GM10248 (cell line): ENCODE measurements at regions not wholly inside any gene's neighbourhood (a gene's known extent, or its start where the extent isn't known, plus 50 kb on each side); places are given as distances from the start of the nearest gene placed in this dataset.

Experiments used
- CTCF ChIA-PET: fragments of 300-600 bp; sonication (Branson Sonifier 250); formaldehyde crosslinking; extraction: SDS; loops from one replicate; lab custom pipeline; 2021; ENCODE audit warnings: antibody characterized with exemption; lab: Yijun Ruan, JAX
- POLR2A ChIA-PET: fragments of 350-650 bp; sonication (Branson Sonifier 250); formaldehyde crosslinking; extraction: SDS; loops from one replicate; lab custom pipeline; 2020; ENCODE audit warnings: antibody characterized with exemption; lab: Yijun Ruan, JAX
- DNase-seq: peaks from one replicate; pipeline ENCODE4 v3.0.0; 2012; ENCODE audit errors: extremely low spot score
- TF ChIP-seq, protein P1 (sequence below): IDR thresholded peaks from 2 replicates; pipeline ENCODE4 v1.5.1; 2012; ENCODE audit warnings: mild to moderate bottlenecking, low read depth; ENCODE audit errors: extremely low read depth, missing control alignments, control extremely low read depth

DNA sequence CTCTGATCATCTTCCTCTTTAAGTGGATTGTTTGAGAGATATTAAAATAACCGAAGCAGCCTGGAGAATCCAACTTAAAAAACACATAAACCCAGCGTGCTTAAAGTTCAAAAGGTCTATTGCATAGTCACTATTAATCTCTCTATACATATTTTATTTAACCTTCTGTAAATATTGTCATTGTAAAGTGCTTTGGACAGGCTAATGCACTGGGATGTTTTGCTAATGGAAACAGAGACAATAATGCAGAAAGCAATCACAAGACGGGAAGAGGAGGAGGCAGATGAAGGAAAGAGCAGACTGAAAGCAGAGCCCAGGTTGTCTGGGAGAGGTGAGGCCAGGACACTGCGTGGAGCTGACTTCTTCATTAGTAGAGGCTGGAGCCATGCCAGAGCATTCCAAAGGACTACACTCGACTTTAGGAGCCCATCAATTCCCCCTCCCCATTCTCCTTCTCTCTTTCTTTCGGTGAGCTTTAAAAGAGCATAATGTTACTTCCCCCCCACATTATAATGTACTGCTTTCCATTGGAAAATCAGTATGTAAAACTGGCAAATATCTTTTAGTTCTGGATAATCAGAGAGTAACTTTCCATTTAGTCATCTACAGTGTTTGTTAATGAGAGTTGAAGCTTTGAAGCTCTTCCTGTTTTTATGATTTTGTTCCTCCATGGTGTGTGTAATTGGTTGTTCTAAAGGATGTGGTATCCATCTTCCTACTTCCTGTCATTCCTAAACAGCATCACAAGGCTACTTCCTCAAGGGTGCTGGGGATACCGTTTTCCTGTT lies 307.3 kb upstream of the MPDZ start:
- no peak for DNase-seq
- ChIA-PET POLR2A (no interaction called here), CTCF (no interaction called here)
- TF ChIP-seq, protein P1, sequence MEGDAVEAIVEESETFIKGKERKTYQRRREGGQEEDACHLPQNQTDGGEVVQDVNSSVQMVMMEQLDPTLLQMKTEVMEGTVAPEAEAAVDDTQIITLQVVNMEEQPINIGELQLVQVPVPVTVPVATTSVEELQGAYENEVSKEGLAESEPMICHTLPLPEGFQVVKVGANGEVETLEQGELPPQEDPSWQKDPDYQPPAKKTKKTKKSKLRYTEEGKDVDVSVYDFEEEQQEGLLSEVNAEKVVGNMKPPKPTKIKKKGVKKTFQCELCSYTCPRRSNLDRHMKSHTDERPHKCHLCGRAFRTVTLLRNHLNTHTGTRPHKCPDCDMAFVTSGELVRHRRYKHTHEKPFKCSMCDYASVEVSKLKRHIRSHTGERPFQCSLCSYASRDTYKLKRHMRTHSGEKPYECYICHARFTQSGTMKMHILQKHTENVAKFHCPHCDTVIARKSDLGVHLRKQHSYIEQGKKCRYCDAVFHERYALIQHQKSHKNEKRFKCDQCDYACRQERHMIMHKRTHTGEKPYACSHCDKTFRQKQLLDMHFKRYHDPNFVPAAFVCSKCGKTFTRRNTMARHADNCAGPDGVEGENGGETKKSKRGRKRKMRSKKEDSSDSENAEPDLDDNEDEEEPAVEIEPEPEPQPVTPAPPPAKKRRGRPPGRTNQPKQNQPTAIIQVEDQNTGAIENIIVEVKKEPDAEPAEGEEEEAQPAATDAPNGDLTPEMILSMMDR = no peak

DNA sequence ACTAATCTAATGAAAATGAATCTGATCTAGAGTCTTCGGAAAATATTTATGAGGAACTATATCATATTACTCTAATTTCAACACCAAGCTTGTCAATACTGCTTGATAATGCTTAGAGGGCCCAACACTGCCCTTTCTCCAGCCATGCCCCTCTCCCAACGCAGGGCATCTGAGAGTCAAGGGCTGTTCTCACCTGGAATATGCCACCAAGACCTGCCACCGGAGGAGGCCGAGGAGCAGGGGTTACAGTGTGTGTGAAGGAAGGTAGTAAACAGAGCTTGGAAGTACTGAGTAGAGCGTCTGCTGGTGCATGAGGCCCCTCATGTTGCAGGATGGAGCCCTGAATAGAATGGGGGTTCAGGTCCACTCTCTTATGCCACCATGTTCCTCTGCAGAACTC lies 301.3 kb upstream of the MPDZ start:
- TF ChIP-seq, protein P1 = no peak
- no peak for DNase-seq
- CTCF ChIA-PET = no interaction called here

DNA sequence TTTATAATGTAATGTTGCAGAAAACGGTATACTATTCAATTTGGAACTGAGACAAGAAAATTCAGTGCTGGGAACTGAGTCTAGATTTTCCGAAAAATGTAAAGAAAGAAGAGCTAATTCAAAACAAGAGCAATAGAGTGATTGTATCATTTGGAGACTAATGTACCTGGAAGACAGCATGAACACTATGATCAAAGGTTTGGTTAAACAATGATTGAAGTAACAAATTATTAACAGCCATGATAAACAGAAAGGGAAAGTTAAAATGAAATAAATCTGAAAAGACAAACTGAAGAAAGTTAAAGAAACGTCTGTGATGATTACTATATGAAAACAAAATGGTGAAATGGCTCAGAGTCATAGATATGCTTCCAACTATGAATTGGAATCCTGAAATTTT lies 300.6 kb upstream of the MPDZ start:
- TF ChIP-seq, protein P1 = no peak
- no peak for DNase-seq
- ChIA-PET CTCF (interaction anchor here (0.9 kb wide), 1 partner anchor 9 kb away, joined by 3 read pairs; no protein-coding TSS in a partner anchor), POLR2A (no interaction called here)

More for the DNA sequence above, 301.3 kb upstream of the MPDZ start:
- POLR2A ChIA-PET = no interaction called here

DNA sequence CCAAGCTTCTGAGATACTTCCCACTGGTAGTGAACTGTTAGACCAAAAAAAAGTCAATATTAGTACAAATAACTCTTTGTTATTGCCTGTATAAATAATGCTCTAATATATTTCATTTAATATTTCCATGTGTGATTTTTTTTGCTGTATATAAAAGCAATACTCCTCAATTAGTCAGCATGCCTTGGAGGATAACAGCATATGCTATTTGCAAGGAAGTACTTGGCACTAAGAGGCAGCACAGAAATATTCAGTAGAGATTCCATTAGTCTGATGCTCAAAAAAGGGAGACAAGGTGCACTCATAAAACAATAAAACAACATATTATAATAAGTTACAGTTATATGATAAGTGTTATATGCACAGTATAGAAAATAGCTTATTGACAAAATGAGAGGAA lies 296.6 kb upstream of the MPDZ start:
- TF ChIP-seq, protein P1 = no peak
- CTCF ChIA-PET = no interaction called here
- DNase-seq = no peak
- POLR2A ChIA-PET = no interaction called here

DNA sequence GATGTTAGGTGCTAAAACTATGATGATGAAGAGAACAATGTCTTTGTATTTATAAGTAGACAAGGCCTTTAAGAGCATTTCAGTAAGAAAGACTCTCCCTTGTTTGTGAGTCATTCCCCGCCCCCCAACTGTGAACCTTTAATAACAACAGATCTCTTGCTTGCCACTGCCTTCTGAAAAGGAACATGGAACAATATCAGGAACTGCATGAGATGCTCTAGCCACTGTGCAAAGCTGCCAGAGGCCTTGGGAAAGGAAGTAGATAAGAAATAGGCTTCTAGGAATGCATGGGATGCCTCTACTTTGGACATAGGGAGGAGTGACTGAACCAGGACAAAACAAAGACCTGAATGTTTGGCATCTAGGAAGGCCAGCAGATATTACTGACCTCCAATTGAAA lies 296.1 kb upstream of the MPDZ start:
- ChIA-PET CTCF (no interaction called here), POLR2A (no interaction called here)
- TF ChIP-seq, protein P1 = no peak
- no peak for DNase-seq

DNA sequence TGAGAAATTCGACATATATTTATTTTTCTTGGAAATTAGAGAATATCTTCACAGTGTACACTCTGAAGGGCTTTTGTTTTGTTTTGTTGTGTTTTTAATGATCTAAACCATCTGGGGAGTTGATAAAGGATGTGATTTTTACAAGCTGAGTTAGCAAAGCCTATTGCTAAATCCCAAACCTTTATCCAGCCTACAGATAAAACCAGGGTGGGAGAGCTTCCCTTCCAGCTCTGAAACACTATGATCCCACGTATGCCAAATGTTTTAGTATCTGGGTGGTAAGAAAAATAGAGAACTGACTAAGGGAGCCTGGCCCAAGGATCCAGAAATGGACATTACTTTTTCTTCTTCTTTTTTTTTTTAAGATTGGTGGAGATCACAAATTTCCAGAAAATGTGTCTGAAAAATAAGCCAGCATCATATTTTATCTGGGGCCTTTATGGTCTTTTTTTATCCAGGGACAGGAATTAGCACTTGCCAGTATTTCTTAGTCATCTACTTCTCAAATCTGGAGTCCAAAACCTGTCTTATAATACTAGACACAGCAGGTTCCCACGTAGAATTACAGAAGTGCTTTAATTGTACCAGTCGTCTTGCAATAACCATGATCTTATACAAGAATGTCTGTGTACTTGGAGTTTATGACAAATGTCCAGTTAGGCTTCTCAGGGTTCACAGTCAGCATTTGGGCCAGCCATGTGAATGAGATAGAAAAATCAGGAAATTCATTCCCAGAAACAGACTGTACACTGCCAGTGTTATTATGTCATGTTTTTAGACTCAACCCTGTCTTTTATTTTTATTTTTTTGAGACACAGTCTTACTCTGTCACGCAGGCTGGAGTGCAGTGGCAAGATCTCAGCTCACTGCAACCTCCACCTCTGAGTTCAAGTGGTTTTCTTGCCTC lies 290.8 kb upstream of the MPDZ start:
- ChIA-PET CTCF (interaction anchor here (0.9 to 1.4 kb wide), 3 partner anchors 8 to 83 kb away, joined by 3 read pairs; no protein-coding TSS in a partner anchor), POLR2A (no interaction called here)
- TF ChIP-seq, protein P1 = no peak
- no peak for DNase-seq
